NCI-H345 treated with DMSO at 0.1 percent for 48 hours (cell line): ENCODE measurements at regions not wholly inside any gene's neighbourhood (a gene's known extent, or its start where the extent isn't known, plus 50 kb on each side); places are given as distances from the start of the nearest gene placed in this dataset.

Source experiments
- DNase-seq: peaks from one replicate; lab custom pipeline; 2025; ENCODE audit not compliant: unreplicated experiment; lab: John Stamatoyannopoulos, UW

DNA sequence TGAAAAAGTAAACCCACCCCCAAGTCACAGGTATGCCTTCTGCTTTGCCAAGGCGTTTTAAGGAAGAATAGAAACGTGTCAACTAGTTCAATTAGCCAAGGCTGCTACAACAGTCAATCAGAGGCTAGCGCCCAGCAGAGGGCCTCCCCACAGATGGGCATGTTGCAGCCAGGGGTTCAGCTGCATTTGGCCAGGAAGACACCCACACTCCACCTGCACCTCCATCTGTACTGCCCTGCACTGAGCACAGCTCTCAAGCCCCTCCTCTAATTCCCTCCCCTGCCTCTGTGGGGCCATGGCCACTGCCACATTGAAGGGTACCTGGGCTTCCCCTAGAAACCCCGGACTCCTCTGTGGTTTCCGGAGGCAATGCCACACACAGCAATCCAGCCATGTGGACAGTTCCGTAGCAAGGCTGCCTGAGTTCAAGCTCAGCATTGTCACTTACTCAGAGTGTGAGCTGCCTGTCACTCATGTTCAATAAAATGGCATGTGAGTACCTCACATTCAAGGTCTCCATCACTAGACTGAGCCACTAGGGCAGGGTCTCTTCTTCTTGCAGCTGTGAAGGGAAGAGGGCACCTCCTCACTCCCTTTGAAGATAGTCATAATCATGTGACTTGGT is 248.4 kb downstream of the IRX2 start:
- DNase-seq: no peak

DNA sequence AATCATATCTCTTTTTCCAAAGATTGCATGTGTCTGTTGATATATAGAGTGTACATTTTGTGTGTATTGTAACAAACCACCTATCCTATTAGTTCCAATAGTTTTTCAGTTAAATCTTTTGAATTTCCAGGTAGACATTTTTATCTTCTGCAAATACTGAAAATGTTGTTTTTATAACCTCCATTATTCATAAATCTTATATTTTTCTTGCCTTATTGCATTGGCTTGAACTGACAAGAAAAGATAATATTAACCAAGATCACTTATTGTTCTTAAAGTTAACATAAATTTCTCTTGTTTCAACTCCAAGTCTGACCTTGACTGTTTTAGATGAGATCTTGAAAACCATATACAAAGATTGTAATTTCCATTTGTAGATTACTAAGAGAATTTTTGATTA is 251.6 kb downstream of the IRX2 start:
- no peak for DNase-seq

DNA sequence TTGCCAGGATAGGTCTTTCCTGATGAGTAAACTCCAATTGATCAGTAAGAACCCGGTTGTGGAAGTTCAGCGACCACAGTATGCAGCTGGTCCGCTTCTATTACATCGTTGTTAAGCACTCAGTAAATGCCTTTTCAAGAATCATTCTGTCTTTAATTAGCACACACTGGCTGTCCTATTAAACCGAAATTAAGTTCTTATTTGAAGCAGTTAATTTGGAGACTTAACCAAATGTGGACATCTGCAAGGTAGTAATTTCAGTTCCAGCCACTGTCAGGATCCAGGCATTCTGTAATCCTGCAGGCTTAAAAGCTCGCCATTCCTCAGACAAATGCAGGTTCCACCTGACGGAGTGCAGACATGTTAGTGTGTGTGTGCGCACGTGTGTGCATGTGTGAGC is 254.6 kb downstream of the IRX2 start:
- no peak for DNase-seq

DNA sequence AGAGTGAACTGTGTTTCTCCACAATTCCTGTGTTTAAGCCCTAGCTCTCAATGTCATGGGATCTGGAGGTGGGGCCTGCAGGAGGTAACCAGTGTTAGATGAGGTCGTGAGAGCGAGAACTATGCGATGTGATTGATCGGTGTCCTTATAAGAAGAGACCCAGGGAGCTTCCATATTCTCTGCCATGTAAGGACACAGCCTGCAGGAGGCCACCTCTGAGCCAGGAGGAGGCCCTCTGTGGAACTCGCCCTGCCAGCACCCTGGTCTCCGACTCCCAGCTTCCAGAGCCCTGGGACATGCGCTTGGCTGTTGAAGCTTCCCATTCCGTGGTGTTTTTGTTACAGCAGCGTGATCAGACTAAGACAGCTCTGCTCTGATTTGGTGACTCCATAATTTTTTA is 255.4 kb downstream of the IRX2 start:
- DNase-seq: no peak

DNA sequence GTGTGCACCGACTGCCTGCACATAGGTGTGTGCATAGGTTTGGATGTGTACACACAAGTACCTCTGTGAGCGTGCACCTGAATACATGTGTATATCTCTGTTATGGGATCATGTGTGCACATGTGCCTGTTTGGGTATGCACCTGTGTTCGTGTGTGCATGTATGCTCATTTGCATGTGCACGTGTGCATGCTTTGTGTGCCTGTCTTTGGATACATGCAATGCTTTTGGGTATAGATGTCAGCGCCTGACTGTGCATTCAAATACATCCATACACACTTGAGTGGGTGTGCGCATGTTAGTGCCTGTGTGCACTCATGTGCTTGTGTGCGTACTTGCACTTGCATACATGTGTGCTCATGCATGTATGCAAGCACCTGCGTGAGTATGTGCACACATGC is 258.1 kb downstream of the IRX2 start:
- no peak for DNase-seq

DNA sequence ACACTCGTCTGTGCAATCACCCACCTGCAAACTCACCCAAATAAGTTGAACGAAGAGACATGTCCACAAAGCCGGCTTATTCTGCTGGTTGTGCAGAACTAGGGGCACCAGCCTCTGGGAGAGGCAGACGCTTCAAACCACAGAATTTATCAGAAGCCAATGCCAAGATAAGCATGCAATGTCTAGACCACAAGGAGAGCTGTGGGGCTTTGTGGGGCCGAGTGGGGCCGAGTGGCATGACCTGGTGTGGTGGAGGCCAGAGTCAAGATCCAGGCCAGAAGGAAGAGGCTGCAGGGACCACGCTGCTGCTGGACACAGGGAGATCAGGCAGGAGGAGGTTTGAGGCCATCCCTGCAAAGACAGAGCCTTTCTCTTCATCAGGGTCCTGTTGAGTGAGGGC is 259.0 kb downstream of the IRX2 start:
- DNase-seq: no peak

DNA sequence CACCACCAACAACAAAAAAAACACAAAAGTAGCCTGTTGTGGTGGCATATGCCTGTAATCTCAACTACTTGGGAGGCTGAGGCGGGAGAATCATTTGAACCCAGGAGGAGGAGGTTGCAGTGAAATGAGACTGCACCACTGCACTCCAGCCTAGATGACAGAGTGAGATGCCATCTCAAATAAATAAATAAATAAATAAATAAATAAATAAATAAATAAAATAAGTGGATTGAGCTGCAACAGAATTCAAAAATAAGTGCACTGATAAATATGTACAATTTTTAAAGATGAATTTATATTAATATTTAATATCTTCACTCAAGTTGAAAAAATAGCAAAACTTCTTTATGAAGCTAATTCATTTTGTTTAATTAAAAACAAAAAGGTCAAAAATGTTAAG is 259.6 kb downstream of the IRX2 start:
- no peak for DNase-seq

DNA sequence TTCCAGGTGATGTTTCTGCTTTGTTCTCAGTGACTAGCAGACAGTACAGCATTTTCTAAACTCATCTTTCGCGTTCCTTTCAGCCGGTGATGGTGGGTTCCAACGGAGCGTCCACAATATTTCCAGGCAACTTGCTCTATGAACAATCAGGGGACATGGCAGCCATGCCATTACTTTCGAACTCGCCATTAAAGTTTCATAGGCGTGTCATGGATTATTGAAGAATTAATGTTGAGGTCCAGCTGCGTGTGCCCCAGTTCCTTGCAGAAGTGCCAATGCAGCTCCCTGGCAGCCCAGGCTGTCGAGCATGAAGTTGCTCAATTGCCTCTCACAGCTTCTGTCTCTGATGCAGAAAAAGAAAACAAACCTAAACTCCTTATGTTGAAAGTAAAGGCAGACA is 262.2 kb downstream of the IRX2 start:
- DNase-seq: no peak

DNA sequence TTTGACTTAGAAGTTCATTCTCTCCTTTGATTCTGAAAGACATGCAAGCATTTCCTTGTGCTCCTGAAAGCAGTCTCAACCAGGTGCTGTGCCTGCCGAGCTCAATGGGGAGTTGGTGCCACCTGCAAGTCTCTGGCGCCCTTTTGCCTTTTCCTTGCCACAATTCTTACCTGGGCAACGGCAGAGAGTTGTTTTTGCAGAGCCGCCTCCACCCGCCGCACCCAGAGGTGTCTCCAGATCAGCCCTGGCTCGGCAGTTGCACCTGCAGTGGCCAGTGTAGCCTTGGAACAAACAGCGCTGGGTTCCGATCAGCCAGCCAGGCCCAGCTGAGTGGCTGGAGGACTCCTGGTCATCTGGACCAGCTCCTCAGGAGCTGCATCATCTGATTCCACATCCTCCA is 262.9 kb downstream of the IRX2 start:
- DNase-seq: no peak

DNA sequence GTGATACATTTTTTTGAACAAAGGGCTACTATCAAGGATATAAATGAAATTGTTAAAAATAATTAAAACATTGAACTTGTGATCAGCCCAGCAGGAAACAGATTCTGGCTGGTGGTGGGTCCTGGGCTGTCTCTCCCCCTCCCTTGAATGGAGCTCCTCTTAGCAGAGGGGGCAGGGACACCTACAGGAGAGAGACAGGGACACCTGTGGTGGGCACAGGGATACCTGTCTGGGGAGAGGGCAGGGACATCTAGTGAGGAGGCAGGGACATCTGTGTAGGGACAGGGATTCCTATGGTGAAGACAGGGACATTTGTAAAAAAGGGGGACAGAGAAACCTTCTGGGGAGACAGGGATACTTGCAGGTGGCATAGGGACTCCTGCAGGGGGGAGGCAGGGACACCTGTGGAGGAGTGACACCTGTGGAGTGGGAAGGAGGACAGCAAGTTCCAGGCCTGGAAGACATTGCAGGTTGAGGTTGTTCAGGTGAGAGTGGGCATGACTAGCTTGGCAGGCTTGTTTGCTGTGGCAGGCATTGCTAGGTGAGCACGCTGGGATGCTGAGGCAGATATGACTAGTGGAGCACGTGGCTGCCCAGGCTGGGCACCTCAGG is 264.2 kb downstream of the IRX2 start:
- no peak for DNase-seq

DNA sequence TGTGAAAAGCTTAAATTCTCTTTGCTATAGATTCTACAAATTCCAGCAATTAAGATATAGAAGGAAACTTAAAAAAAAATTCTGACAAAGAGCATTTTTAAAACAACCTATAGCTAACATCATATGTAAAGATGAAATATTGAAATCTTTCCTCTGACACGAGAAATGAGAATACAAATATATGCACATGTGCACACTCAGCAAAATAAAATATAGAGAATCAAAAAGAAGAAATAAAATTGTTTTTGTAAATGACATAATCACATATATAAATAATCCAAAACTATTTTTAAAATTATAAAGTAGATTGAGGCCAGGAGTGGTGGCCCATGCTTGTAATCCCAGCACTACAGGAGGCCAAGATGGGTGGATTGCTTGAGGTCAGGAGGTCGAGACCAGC is 265.1 kb downstream of the IRX2 start:
- DNase-seq: no peak

DNA sequence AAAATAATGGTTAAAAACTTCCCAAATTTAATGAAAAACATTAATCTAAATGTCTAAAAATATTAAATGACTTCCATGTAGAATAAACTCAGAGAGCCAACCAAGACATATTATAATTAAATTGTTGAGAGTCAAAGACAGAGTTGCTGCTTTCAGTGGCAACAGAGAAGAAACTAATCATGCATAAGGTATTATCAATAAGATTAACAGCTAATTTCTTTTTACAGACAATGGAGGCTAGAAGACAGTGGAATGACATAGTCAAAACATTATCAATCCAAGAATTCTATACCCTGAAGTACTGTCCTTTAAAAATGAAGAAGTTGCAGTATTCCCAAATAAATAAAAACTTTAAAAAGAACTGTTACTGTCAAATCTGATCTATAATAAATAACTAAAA is 268.7 kb downstream of the IRX2 start:
- DNase-seq: no peak

DNA sequence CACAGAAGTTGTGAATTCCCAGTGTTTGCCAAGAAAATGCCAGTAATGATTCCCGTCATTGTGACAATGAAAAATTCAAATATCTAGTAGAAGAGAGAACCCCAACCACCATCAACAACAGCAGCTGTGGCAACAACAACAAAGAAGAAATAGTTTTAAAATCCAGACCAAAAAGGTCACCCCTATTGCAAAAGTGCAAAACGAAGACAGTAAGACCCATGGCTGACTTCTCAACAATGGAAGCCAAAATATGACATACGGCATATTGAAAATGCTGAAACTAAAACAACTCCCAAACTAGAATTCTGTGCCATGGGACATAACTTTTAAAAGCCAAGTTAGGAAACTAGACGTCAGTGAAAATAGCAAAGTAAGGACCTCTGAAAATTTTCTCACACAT is 270.6 kb downstream of the IRX2 start:
- no peak for DNase-seq

DNA sequence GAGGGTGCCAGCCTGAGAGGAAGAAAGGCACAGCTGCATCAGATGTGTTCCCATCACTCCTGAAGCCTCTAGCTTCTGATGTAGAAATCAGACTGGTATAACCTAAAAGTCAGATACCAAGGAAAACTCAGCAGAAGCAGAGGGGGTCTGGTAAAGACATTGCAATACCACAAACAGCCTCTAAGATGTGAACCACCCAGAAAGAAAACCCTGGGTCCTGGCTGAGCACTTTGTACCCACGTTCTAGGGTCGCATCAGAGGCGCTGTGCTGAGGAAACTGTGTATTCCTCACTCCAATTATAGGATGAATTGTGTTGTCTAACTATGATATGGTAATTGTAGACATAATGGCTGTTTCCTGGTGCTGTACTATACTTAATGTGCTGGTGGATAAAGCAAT is 275.6 kb downstream of the IRX2 start:
- DNase-seq: no peak

DNA sequence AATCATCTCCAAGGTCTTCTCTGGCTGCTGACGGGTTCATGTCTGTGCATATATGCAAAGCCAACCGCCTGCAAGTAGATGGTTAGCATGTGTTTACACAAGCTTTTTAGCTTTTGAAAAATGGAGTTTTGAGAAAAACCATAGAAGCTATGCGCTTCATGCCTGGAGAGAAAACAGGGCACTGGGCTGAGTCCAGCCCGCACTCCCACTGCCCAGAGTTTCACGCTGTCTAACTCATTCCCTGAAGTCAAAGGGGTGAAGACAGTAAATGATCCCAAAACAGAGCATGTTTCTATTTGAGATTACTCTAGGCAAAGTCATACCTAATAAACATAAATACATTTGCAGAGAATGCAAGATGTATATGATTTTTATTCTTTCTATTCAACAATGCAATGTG is 278.8 kb downstream of the IRX2 start:
- DNase-seq: no peak

DNA sequence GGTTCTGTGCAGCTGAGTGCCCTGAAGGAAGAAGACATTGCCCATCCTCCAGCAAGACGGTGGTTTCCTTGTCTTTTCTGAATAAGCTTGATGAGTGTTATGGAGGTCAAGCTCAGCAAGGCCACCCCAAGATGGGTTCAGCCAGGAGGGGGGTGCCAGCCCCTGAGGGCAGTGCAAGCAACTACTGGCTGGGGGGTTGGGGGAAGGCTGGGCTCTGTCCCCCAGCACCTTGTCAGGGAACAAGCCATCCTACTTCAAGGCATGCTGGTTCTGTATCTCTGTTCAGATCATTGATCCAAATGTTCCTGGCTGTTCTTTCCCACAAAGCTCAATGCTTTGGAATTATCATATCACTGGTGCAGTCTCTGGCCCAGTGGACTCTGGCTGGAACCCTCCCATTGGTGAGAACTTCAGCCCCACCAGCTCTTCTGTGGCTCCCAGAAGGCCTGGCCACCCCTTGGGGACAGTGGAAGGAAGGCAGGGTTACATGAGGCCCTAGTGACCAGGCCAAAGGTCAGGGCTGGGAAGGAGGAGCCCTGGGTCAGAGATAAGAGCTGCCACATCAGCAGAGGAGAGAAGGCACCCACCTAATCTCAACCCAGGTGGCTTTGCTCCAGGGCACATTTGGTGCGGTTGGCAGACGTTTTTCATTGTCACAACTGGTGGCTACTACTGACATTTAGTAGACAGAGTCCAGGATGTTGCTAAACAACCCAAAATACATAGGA is 280.2 kb downstream of the IRX2 start:
- no peak for DNase-seq

DNA sequence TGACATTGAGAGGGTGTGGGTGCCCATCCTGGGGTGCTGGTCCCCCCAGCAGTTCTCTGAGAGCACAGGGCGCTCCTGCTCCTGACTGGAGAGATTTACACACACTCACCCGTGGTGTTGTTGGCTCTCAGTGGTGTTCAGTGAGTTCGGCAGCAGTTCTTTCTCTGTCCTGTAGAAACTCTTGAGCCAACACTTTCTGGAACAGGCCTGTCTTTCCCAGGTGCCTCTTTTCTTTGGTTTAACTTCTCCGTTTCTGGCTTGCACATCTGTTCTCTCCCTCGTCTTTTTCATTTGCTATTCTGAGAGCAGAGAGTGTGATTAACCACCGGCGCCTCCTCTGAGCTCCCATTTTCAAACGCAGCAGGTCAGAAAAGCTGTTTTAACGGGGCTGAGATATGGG is 284.5 kb downstream of the IRX2 start:
- DNase-seq: no peak

DNA sequence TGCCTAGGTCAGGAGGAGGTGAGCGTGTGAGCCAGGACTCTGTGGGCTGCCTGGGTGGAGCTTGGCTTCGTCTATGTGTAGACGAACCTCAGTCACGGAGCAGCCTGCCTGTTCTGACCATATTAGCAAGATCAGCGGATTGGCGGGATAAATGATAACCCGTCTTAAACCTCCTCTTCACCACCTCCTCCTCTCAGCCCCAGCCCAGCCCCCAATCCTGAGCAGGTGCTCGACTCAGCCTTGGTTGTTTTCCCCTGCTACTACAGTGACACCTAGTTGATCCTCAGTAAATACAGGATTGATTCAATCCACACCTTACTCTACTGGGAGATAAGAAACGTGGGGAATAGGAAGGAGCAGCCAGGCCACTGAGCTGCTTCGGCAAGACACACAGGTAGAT is 286.1 kb downstream of the IRX2 start:
- DNase-seq: no peak

DNA sequence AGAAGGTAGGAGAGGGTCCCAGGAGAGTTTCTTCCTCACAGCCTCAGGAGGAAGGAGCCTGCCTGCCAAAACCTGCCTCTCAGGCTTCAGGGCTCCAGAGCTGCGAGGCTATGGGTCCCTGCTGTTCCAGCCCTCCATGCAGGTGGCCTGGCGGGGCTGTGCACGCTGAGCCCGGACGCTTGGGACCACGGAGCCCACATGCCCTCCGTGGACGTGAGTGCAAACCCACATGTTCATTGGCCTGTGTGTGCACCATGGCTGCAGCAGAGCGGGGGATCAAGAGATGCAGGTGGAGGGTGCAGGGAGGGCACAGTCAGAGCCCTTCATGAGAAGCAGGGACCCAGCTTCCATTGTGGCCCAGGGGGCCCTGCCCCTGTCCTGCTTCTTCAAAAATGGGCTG is 287.3 kb downstream of the IRX2 start:
- DNase-seq: no peak

DNA sequence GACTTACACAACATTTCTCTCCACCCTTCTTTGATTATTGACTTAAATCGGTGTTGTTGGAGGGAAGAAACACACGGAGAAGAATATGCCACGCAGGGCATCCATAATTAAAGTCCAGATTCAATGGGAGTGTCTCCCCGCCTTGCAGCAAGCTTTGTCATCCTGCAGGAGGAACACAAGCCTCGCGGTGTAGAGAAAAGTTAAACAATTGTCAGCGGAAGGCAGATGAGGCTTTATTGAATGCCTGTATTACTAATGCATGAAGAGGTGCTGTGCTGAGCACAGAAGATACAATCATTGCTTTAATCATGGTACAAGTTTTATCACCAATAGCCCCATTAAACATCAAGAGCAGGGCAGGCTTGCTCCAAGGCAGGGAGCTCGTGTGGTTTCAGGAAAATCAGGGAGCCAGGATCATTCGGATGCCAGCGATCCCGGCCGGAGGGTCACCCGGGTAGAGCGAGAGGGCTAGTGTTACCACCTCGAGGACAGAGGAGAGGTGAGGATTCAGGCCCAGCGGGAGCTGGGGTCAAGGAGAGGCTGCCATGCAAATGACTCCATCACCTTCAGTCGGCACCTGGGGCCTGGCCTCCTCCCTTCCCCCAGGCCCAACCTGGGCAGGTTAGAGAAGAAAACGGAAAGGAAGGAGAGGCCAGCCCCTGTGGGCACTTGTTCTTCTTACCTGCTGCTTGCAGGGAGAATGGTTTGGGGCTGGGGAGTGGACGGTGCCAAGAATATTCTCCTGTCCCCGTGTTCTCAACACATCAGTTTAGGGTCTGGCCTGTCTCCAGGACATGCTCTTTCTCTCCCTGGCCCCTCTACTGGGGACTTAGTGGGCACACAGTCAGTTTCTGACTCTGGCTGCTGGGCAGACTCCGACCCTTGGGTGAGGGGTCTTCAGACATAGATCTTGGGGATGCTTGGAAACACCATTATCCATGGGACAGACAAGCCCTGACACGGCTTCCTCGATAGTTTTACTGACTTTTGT is 289.5 kb downstream of the IRX2 start:
- DNase-seq: no peak

DNA sequence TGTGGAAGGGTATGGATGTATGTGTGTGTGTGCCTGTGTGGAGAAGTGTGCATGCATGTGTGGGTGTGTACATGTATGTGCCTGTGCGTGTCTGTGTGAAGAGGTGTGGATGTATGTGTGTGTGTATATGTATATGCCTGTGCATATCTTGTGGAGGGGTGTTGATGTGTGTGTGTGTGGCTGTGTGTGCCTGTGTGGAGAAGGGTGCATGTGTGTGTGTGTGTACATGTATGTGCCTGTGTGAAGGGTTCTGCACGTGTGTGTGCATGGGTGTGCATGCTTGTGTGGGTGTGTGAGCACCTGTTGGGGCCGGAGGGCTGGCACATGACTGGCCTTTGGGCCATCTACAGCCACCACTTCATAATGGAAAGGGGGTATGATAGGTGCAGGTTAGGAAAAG is 291.4 kb downstream of the IRX2 start:
- DNase-seq: no peak

DNA sequence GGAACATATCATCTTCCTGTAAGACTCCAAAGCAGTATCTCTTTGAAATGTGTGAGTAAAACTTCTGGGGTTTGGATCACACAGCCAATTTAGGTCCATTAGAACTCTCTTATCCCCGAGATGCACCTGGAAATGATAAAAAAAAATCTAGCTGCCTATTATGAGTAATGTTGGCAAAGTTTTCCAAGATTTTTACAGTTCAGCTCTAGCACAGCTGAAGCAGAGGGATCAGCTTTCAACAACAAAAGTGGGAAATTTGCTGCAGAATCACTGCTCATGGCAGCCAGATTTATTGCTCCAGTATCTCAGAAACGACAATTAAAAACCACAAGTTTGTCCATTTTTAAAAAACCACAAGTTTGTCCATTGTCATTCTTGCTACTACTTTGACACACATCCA is 292.2 kb downstream of the IRX2 start:
- DNase-seq: no peak
